ENCODE measurements at regions not wholly inside any gene's neighbourhood (a gene's known extent, or its start where the extent isn't known, plus 50 kb on each side); places are given as distances from the start of the nearest gene placed in this dataset.

- TF ChIP-seq POLR2A (IDR thresholded peaks at IDR 0.05) (no peak), CTCF (IDR thresholded peaks at IDR 0.05) (no peak)
These were observed 111.4 kb downstream of the TBX19 start for GRCh38 chr1:168391851-168392681.

All from adrenal gland (tissue), 5 donors.